Heart right ventricle (tissue), 16 donors: ENCODE measurements at regions not wholly inside any gene's neighbourhood (a gene's known extent, or its start where the extent isn't known, plus 50 kb on each side); places are given as distances from the start of the nearest gene placed in this dataset.

Experiments used
- ATAC-seq, 8 donors: fragments of 200-7000 bp; cut with Tn5 transposase; one replicate each; pipeline ENCODE4 v1.9.1; 2020; ENCODE audit warnings: mild to moderate bottlenecking in 8 of 8, moderate library complexity in 8 of 8, moderate number of reproducible peaks in 1 of 8
- DNase-seq, 2 donors: peaks; one replicate each; pipeline ENCODE4 v3.0.0-alpha.2; 2020
- H3K27ac ChIP-seq, 10 donors: fragments of 200-600 bp; sonication (generic) in 2 of 10; one replicate each; pipeline versions ENCODE4 v1.5.0 to v1.8.0; 2020 to 2022; ENCODE audit warnings: mild to moderate bottlenecking in 3 of 10
- H3K27me3 ChIP-seq, 7 donors: fragments of 200-600 bp; one replicate each; pipeline ENCODE4 v1.8.0; 2021 to 2022; ENCODE audit warnings: mild to moderate bottlenecking in 2 of 7
- H3K36me3 ChIP-seq, 9 donors: fragments of 200-600 bp; sonication (generic) in 1 of 9; one replicate each; pipeline versions ENCODE4 v1.5.0 to v1.8.0; 2020 to 2022; ENCODE audit warnings: mild to moderate bottlenecking in 2 of 9
- H3K4me1 ChIP-seq, 9 donors: fragments of 200-600 bp; sonication (generic) in 1 of 9; one replicate each; pipeline versions ENCODE4 v1.5.0 to v1.8.0; 2020 to 2022; ENCODE audit warnings: mild to moderate bottlenecking in 4 of 9
- H3K4me3 ChIP-seq, 10 donors: fragments of 200-600 bp; sonication (generic) in 2 of 10; one replicate each; pipeline versions ENCODE4 v1.5.0 to v1.8.0; 2020 to 2022; ENCODE audit warnings: mild to moderate bottlenecking in 7 of 10, moderate library complexity in 2 of 10
- H3K9me3 ChIP-seq, 11 donors: fragments of 200-600 bp in 10 of 11; sonication (generic) in 2 of 11; one replicate each; pipeline versions ENCODE4 v1.5.0 to v1.8.0; 2013 to 2022; ENCODE audit warnings: mild to moderate bottlenecking in 2 of 11, control low read depth in 1 of 11, moderate library complexity in 1 of 11
- WGBS, 2 donors: extraction: QIAGEN DNeasy Blood & Tissue Kit; methylation state at CpG; one replicate each; pipeline ENCODE4 v1.1.7; 2013; ENCODE audit warnings: inconsistent platforms in 1 of 2; 5-methylcytosine and 5-hydroxymethylcytosine counted together
- intact Hi-C, 10 donors: fragments of 100-400 bp; cut with DNase I; formaldehyde crosslinking; loops; one replicate each; pipeline versions ENCODE4 v1.11.1 to v1.14.2; 2022
- TF ChIP-seq, protein P1 (sequence below), 9 donors: fragments of 200-600 bp; sonication (generic) in 2 of 9; IDR thresholded peaks; one replicate each; pipeline versions ENCODE4 v1.5.0 to v1.8.0; 2021 to 2022; ENCODE audit warnings: antibody characterized with exemption in 9 of 9, mild to moderate bottlenecking in 5 of 9, moderate library complexity in 1 of 9
- donor health status: Arrhythmogenic right ventricular cardiomyopathy.
- donor health status: ischemic (EF 13 %, LVEDD 7.1; RV severe dilation, severe dysfunction).
- donor health status: healthy with polysubstance abuse.
- donor health status: DM: no; HTN: yes; CAD: no.
- donor health status: DM: no; HTN: no; CAD: no.
- donor health status: ischemic (EF 25% LVEDD 6.9; RV normal size, moderate dysfunction).
- donor health status: ischemic (EF 25% LVEDD 5.7; RV mildly dilated, moderate dysfunction).
- donor health status: healthy.
- donor health status: DM: yes; HTN: yes; CAD: no.
- donor health status: Ischemic cardiomyopathy.
- donor health status: ischemic (EF 35%, LVEDD 5.7; RV mildly dilated, moderate dysfunction).
- donor health status: nonischemic (EF 11% LVEDD 7.7; RV severe dilation, severe dysfunction).
- donor health status: DM: yes; HTN: yes; CAD: no.
- donor health status: PGD.
- donor health status: ischemic (EF 29% LVEDD 5.4; RV normal size, mild dysfunction).
- donor health status: nonischemic (EF 23%, LVEDD 6.1; RV moderate dilation, normal function).

DNA sequence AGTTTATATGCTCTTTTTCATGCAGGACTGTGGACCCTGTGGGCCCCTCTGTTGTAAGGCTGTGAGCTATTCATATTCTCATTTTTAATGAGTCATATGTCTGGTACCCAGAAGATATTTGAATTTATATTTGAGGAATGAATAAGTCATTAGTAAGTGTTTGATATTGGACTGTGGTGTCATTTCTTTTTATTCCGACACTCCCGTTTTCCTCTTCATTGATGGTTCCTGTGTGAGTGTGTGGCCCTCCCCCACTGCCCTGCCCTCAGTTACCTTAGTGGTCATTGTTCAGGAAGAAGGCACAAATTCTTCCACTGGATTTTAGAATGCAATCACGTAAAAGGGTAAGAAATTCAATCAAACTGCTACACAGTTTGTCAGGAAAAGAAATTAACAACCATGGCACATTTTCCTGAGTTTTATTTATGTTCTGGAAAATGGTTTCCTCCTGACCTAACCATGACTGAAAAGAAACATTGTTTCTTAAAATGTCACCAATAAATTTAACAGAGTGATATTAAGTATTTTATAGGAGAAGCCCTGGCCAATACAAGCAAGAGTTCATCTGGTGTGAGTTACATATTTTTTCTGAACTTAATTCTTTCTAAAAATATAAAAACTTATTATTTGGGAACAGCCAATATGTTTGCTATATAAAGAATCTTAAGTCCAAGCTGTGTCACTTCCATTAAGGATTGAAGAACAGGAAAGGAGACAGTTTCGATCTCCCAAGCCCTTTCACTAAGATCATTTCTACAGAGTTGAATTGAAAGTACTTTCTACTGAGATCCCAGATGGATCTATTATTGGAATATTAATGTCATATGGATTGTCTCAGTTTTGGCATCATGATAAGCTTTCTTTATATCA lies 370.5 kb upstream of the ANXA10 start:
- no peaks in the 10 kb centered on the region for H3K27me3 ChIP-seq
- H3K4me3 ChIP-seq: no peak overlapping the region
- ATAC-seq: no peak
- no peak for DNase-seq
- WGBS, 2 donors: 76 to 84% methylated on average over 4 of the region's 4 CpGs
- TF ChIP-seq, protein P1, sequence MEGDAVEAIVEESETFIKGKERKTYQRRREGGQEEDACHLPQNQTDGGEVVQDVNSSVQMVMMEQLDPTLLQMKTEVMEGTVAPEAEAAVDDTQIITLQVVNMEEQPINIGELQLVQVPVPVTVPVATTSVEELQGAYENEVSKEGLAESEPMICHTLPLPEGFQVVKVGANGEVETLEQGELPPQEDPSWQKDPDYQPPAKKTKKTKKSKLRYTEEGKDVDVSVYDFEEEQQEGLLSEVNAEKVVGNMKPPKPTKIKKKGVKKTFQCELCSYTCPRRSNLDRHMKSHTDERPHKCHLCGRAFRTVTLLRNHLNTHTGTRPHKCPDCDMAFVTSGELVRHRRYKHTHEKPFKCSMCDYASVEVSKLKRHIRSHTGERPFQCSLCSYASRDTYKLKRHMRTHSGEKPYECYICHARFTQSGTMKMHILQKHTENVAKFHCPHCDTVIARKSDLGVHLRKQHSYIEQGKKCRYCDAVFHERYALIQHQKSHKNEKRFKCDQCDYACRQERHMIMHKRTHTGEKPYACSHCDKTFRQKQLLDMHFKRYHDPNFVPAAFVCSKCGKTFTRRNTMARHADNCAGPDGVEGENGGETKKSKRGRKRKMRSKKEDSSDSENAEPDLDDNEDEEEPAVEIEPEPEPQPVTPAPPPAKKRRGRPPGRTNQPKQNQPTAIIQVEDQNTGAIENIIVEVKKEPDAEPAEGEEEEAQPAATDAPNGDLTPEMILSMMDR (IDR thresholded peaks at IDR 0.05): no peak
- peaks cover 0 to 16% (median 0%) of the 10 kb centered on the region in 11 donors for H3K9me3 ChIP-seq
- H3K27ac ChIP-seq: no peak overlapping the region
- no peaks in the 10 kb centered on the region for H3K36me3 ChIP-seq
- no peaks in the 10 kb centered on the region for H3K4me1 ChIP-seq
- intact Hi-C loops: no loop called here

GRCh38 chr4:167722487-167722808 lies 369.9 kb upstream of the ANXA10 start:
- Histone ChIP-seq H3K4me3 (no peak overlapping the region), H3K36me3 (no peaks in the 10 kb centered on the region), H3K27me3 (no peaks in the 10 kb centered on the region), H3K4me1 (no peaks in the 10 kb centered on the region), H3K27ac (no peak overlapping the region), H3K9me3 (peaks cover 0 to 16% (median 0%) of the 10 kb centered on the region in 11 donors)
- intact Hi-C loops: no loop called here
- TF ChIP-seq, protein P1 (IDR thresholded peaks at IDR 0.05): no peak
- ATAC-seq (no peak), DNase-seq (no peak)
- WGBS, 2 donors: 78 to 81% methylated on average over 6 of the region's 6 CpGs

DNA sequence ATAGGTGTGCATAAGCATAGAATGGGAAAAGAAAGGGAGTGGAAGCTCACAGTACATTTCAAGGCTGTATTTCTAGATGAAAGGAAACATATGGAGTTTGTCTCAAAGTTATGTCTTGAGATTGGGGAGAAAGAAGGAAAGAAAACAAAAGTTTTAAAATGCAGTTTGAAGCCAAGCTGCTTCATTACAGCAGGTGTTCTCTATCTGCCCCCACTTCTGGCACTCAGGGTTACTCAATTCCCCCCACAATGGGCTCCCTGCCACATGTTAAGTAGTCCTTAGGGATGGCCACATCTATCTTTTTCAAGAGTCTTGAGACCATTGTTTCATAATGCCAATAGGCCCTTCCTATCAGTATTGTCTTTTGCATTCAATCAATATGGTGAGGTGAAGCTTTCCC lies 367.4 kb upstream of the ANXA10 start:
- no peak overlapping the region for H3K4me3 ChIP-seq
- TF ChIP-seq, protein P1 (IDR thresholded peaks at IDR 0.05): no peak
- no peak overlapping the region for H3K27ac ChIP-seq
- H3K4me1 ChIP-seq: no peaks in the 10 kb centered on the region
- no peaks in the 10 kb centered on the region for H3K36me3 ChIP-seq
- peaks cover 0 to 23% (median 5%) of the 10 kb centered on the region in 11 donors for H3K9me3 ChIP-seq
- no peaks in the 10 kb centered on the region for H3K27me3 ChIP-seq
- ATAC-seq: no peak
- no peak for DNase-seq
- intact Hi-C loops: no loop called here

- Histone ChIP-seq H3K4me3 (no peak overlapping the region), H3K27me3 (no peaks in the 10 kb centered on the region), H3K36me3 (no peaks in the 10 kb centered on the region), H3K9me3 (peaks cover 0 to 44% (median 16%) of the 10 kb centered on the region in 11 donors), H3K4me1 (no peaks in the 10 kb centered on the region), H3K27ac (no peak overlapping the region)
- 51 to 55% methylated on average over 2 of the region's 2 CpGs for WGBS, 2 donors
- intact Hi-C loops: no loop called here
- TF ChIP-seq, protein P1 (IDR thresholded peaks at IDR 0.05): no peak
- DNase-seq: no peak
- no peak for ATAC-seq
These were observed 361.6 kb upstream of the ANXA10 start for GRCh38 chr4:167730769-167731168.
